GM12891 (cell line): ENCODE measurements at regions not wholly inside any gene's neighbourhood (a gene's known extent, or its start where the extent isn't known, plus 50 kb on each side); places are given as distances from the start of the nearest gene placed in this dataset.

Experiments
- PAX5 ChIP-seq: IDR thresholded peaks from 2 replicates; pipeline ENCODE4 v1.6.1; 2011; ENCODE audit warnings: low read length, moderate library complexity, mild to moderate bottlenecking; ENCODE audit not compliant: insufficient read depth, severe bottlenecking
- POLR2A ChIP-seq: IDR thresholded peaks from 2 replicates; pipeline ENCODE4 v1.6.1; 2011; ENCODE audit warnings: low read depth, low read length, control low read depth
- POLR2AphosphoS5 ChIP-seq: IDR thresholded peaks from 2 replicates; pipeline ENCODE4 v1.6.1; 2011; ENCODE audit warnings: low read depth, low read length, control low read depth
- TAF1 ChIP-seq: IDR thresholded peaks from 2 replicates; pipeline ENCODE4 v1.6.1; 2011; ENCODE audit warnings: low read depth, low read length, control low read depth

DNA sequence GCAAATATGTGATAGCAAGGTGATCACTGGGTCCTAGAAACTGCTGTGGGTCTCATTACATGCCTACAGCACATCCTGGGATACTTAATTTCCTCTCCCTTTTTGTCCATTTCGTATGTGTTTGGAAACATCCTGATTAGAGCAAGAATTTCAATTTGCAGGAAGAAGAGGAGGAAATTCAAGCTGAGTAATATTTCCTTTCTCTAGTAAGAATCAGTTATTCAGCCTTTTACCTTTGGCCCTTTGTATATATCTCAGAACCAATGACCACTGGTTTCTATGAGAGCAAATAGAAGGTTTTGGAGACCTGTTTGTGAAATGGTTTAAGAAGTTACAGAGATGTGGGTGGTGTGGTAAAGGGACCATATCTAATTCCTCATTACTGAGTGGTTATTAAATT is 171.6 kb downstream of the RMI1 start:
- TF ChIP-seq POLR2AphosphoS5 (no peak), POLR2A (no peak), TAF1 (no peak), PAX5 (no peak)
